Activated T-helper 2 cell treated with anti-CD3 and anti-CD28 coated beads, Interferon-gamma antibody, Interleukin-2, Interleukin-4, amounts not matched to agents 10 μg/mL and 5 μg/mL and 100 μg/mL, durations not matched to agents 14 hours and 24 hours and 36 hours (primary cell): ENCODE measurements at regions not wholly inside any gene's neighbourhood (a gene's known extent, or its start where the extent isn't known, plus 50 kb on each side); places are given as distances from the start of the nearest gene placed in this dataset.
"Not testable (repeated sequence)": the region's sequence is repeated elsewhere in the genome, so short reads cannot be mapped to it uniquely, and the experiment has no call there.

Source experiments
- DNase-seq: peaks from one replicate; pipeline ENCODE4 v3.0.0; 2021; ENCODE audit warnings: low spot score
- H3K27ac Mint-ChIP-seq: one replicate; pipeline ENCODE4 v1.8.0; 2021; ENCODE audit warnings: mixed read lengths
- H3K27me3 Mint-ChIP-seq: one replicate; pipeline ENCODE4 v1.8.0; 2021; ENCODE audit warnings: low read depth, mixed read lengths
- H3K36me3 Mint-ChIP-seq: one replicate; pipeline ENCODE4 v1.8.0; 2021; ENCODE audit warnings: low read depth, mixed read lengths
- H3K4me1 Mint-ChIP-seq: one replicate; pipeline ENCODE4 v1.8.0; 2021; ENCODE audit warnings: low read depth, mixed read lengths
- H3K4me3 Mint-ChIP-seq: one replicate; pipeline ENCODE4 v1.8.0; 2021; ENCODE audit warnings: low read depth, mild to moderate bottlenecking, moderate library complexity, mixed read lengths
- H3K9me3 Mint-ChIP-seq: one replicate; pipeline ENCODE4 v1.8.0; 2021; ENCODE audit warnings: mixed read lengths
- intact Hi-C: fragments of 100-400 bp; cut with micrococcal nuclease; formaldehyde crosslinking; loops from one replicate; pipeline ENCODE4 v1.15.1; 2023

GRCh38 chr11:112526699-112527416 lies 266.2 kb upstream of the PLET1 start:
- no peak overlapping the region for H3K4me3 Mint-ChIP-seq
- no peaks in the 10 kb centered on the region for H3K4me1 Mint-ChIP-seq
- intact Hi-C loops, result no loop called here
- no peaks in the 10 kb centered on the region for H3K9me3 Mint-ChIP-seq
- DNase-seq, result no peak
- H3K27ac Mint-ChIP-seq, result no peak overlapping the region
- no peaks in the 10 kb centered on the region for H3K36me3 Mint-ChIP-seq
- H3K27me3 Mint-ChIP-seq, result peaks cover 5% of the 10 kb centered on the region

GRCh38 chr11:112529071-112529470 lies 268.4 kb upstream of the PLET1 start:
- Mint-ChIP-seq H3K9me3 (no peaks in the 10 kb centered on the region), H3K27ac (no peak overlapping the region), H3K4me3 (no peak overlapping the region), H3K36me3 (no peaks in the 10 kb centered on the region), H3K4me1 (no peaks in the 10 kb centered on the region), H3K27me3 (peaks cover 3% of the 10 kb centered on the region)
- intact Hi-C loops, result no loop called here
- no peak for DNase-seq

GRCh38 chr11:112532506-112532905 lies 271.8 kb upstream of the PLET1 start:
- Mint-ChIP-seq H3K27me3 (peaks cover 9% of the 10 kb centered on the region), H3K9me3 (no peaks in the 10 kb centered on the region), H3K4me3 (no peak overlapping the region), H3K4me1 (no peaks in the 10 kb centered on the region), H3K27ac (no peak overlapping the region), H3K36me3 (no peaks in the 10 kb centered on the region)
- no peak for DNase-seq
- intact Hi-C loops, result no loop called here

GRCh38 chr11:112533682-112534081 lies 273.0 kb upstream of the PLET1 start:
- peaks cover 9% of the 10 kb centered on the region for H3K27me3 Mint-ChIP-seq
- intact Hi-C loops, result no loop called here

GRCh38 chr11:112534208-112534607 lies 273.5 kb upstream of the PLET1 start:
- Mint-ChIP-seq H3K4me1 (peaks cover 4% of the 10 kb centered on the region), H3K4me3 (no peak overlapping the region), H3K9me3 (no peaks in the 10 kb centered on the region), H3K27ac (no peak overlapping the region), H3K36me3 (no peaks in the 10 kb centered on the region), H3K27me3 (peaks cover 9% of the 10 kb centered on the region)
- DNase-seq, result no peak
- intact Hi-C loops, result no loop called here

More at GRCh38 chr11:112533682-112534081, 273.0 kb upstream of the PLET1 start:
- Mint-ChIP-seq H3K4me3 (no peak overlapping the region), H3K9me3 (no peaks in the 10 kb centered on the region), H3K4me1 (peaks cover 4% of the 10 kb centered on the region), H3K36me3 (no peaks in the 10 kb centered on the region), H3K27ac (no peak overlapping the region)
- no peak for DNase-seq

GRCh38 chr11:112537026-112537425 lies 276.4 kb upstream of the PLET1 start:
- no peaks in the 10 kb centered on the region for H3K36me3 Mint-ChIP-seq
- H3K9me3 Mint-ChIP-seq, result no peaks in the 10 kb centered on the region
- no peak overlapping the region for H3K4me3 Mint-ChIP-seq
- intact Hi-C loops, result no loop called here
- peaks cover 9% of the 10 kb centered on the region for H3K4me1 Mint-ChIP-seq
- H3K27ac Mint-ChIP-seq, result no peak overlapping the region
- peaks cover 9% of the 10 kb centered on the region for H3K27me3 Mint-ChIP-seq
- DNase-seq, result no peak

- H3K36me3 Mint-ChIP-seq, result no peaks in the 10 kb centered on the region
- H3K4me1 Mint-ChIP-seq, result peaks cover 9% of the 10 kb centered on the region
Measured at GRCh38 chr11:112537846-112538330, 277.2 kb upstream of the PLET1 start.

GRCh38 chr11:112538534-112539280 lies 278.0 kb upstream of the PLET1 start:
- Mint-ChIP-seq H3K36me3 (no peaks in the 10 kb centered on the region), H3K4me3 (no peak overlapping the region), H3K27ac (no peak overlapping the region), H3K27me3 (peaks cover 9% of the 10 kb centered on the region), H3K9me3 (no peaks in the 10 kb centered on the region), H3K4me1 (peaks cover 9% of the 10 kb centered on the region)
- no peak for DNase-seq
- intact Hi-C loops, result no loop called here

More at GRCh38 chr11:112537846-112538330, 277.2 kb upstream of the PLET1 start:
- peaks cover 9% of the 10 kb centered on the region for H3K27me3 Mint-ChIP-seq
- no peaks in the 10 kb centered on the region for H3K9me3 Mint-ChIP-seq
- H3K27ac Mint-ChIP-seq, result no peak overlapping the region
- no peak overlapping the region for H3K4me3 Mint-ChIP-seq
- DNase-seq, result no peak
- intact Hi-C loops, result no loop called here

GRCh38 chr11:112539281-112539555 lies 278.6 kb upstream of the PLET1 start:
- H3K36me3 Mint-ChIP-seq, H3K27ac Mint-ChIP-seq, DNase-seq, H3K4me1 Mint-ChIP-seq, intact Hi-C loops, H3K4me3 Mint-ChIP-seq, H3K9me3 Mint-ChIP-seq: not testable (repeated sequence)
- peaks cover 10% of the 10 kb centered on the region for H3K27me3 Mint-ChIP-seq

- Mint-ChIP-seq H3K4me1 (peaks cover 9% of the 10 kb centered on the region), H3K27ac (no peak overlapping the region), H3K27me3 (peaks cover 8% of the 10 kb centered on the region), H3K36me3 (no peaks in the 10 kb centered on the region), H3K4me3 (no peak overlapping the region), H3K9me3 (no peaks in the 10 kb centered on the region)
- intact Hi-C loops, result loop anchor here (10.0 kb wide), 1 partner anchor 1195 kb away; no protein-coding TSS in a partner anchor
- DNase-seq, result no peak
Measured at GRCh38 chr11:112539741-112540140, 279.1 kb upstream of the PLET1 start.

GRCh38 chr11:112540261-112540660 lies 279.6 kb upstream of the PLET1 start:
- Mint-ChIP-seq H3K27me3 (peaks cover 6% of the 10 kb centered on the region), H3K36me3 (no peaks in the 10 kb centered on the region), H3K4me3 (no peak overlapping the region), H3K9me3 (no peaks in the 10 kb centered on the region), H3K4me1 (peaks cover 9% of the 10 kb centered on the region), H3K27ac (no peak overlapping the region)
- intact Hi-C loops, result loop anchor here (10.0 kb wide), 1 partner anchor 1195 kb away; no protein-coding TSS in a partner anchor
- no peak for DNase-seq

GRCh38 chr11:112541140-112542046 lies 280.7 kb upstream of the PLET1 start:
- no peak overlapping the region for H3K4me3 Mint-ChIP-seq
- peaks cover 9% of the 10 kb centered on the region for H3K4me1 Mint-ChIP-seq
- H3K36me3 Mint-ChIP-seq, result no peaks in the 10 kb centered on the region
- intact Hi-C loops, result loop anchor here (10.0 kb wide), 1 partner anchor 1197 kb away; no protein-coding TSS in a partner anchor
- H3K27ac Mint-ChIP-seq, result no peak overlapping the region
- H3K9me3 Mint-ChIP-seq, result no peaks in the 10 kb centered on the region
- peaks cover 5% of the 10 kb centered on the region for H3K27me3 Mint-ChIP-seq
- no peak for DNase-seq
